Neural cell (in vitro differentiated cells): ENCODE measurements at regions not wholly inside any gene's neighbourhood (a gene's known extent, or its start where the extent isn't known, plus 50 kb on each side); places are given as distances from the start of the nearest gene placed in this dataset.

Source experiments
- H2AFZ ChIP-seq: fragments of 200-600, 300-800 bp; sonication (generic), shearing (Covaris generic); 2 replicates; pipeline ENCODE4 v1.6.0; 2014; ENCODE audit warnings: low read depth, mild to moderate bottlenecking, antibody characterized with exemption, low read length, moderate library complexity
- H3F3A ChIP-seq: fragments of 200-600 bp; shearing (Covaris generic); 2 replicates; pipeline ENCODE4 v1.6.1; 2016; ENCODE audit warnings: mild to moderate bottlenecking, moderate library complexity, mixed read lengths, antibody characterized with exemption, low read length; ENCODE audit not compliant: insufficient read depth, poor library complexity, severe bottlenecking
- H3K27ac ChIP-seq: fragments of 200-600, 300-800 bp; sonication (generic), shearing (Covaris generic); 2 replicates; pipeline ENCODE4 v1.5.1; 2014; ENCODE audit warnings: mild to moderate bottlenecking, low read length, moderate library complexity
- H3K27me3 ChIP-seq: fragments of 300-800, 200-600 bp; sonication (generic), shearing (Covaris generic); 2 replicates; pipeline ENCODE4 v1.6.0; 2014; ENCODE audit warnings: mild to moderate bottlenecking, low read depth, low read length, moderate library complexity; ENCODE audit not compliant: insufficient read depth
- H3K36me3 ChIP-seq: fragments of 300-800, 200-600 bp; sonication (generic), shearing (Covaris generic); 2 replicates; pipeline ENCODE4 v1.5.1; 2014; ENCODE audit warnings: mild to moderate bottlenecking, antibody characterized with exemption, low read length, moderate library complexity; ENCODE audit not compliant: insufficient read depth
- H3K4me2 ChIP-seq: fragments of 300-800, 200-600 bp; sonication (generic), shearing (Covaris generic); 2 replicates; pipeline ENCODE4 v1.6.0; 2014; ENCODE audit warnings: mild to moderate bottlenecking, low read length
- H3K4me3 ChIP-seq: fragments of 300-800, 200-600 bp; sonication (generic), shearing (Covaris generic); 2 replicates; pipeline ENCODE4 v1.5.1; 2014; ENCODE audit warnings: mild to moderate bottlenecking, low read length, moderate library complexity
- H3K79me2 ChIP-seq: fragments of 200-600 bp; shearing (Covaris generic); replicated peaks from 2 replicates; pipeline ENCODE4 v1.6.0; 2014; ENCODE audit warnings: mild to moderate bottlenecking, low read length, moderate library complexity; ENCODE audit not compliant: insufficient read depth
- H3K9ac ChIP-seq: fragments of 300-800, 200-600 bp; sonication (generic), shearing (Covaris generic); 2 replicates; pipeline ENCODE4 v1.6.1; 2016; ENCODE audit warnings: mild to moderate bottlenecking, low read length, mixed read lengths
- H3K9me2 ChIP-seq: fragments of 200-600 bp; shearing (Covaris generic); 2 replicates; pipeline ENCODE4 v1.6.1; 2016; ENCODE audit warnings: mild to moderate bottlenecking, low read length, mixed read lengths; ENCODE audit not compliant: insufficient read depth
- H3K9me3 ChIP-seq: fragments of 200-600, 300-800 bp; sonication (generic), shearing (Covaris generic); 2 replicates; pipeline ENCODE4 v1.6.1; 2016; ENCODE audit warnings: mild to moderate bottlenecking, mixed run types, low read length, moderate library complexity, mixed read lengths
- H4K20me1 ChIP-seq: fragments of 200-600 bp; shearing (Covaris generic); 2 replicates; pipeline ENCODE4 v1.6.1; 2016; ENCODE audit warnings: mild to moderate bottlenecking, mixed run types; ENCODE audit not compliant: insufficient read depth
- CTCF ChIP-seq: fragments of 450-650 bp; IDR thresholded peaks from 2 replicates; pipeline ENCODE4 v1.5.1; 2014; ENCODE audit warnings: antibody characterized with exemption, mild to moderate bottlenecking, moderate library complexity; ENCODE audit not compliant: poor library complexity, severe bottlenecking
- EP300 ChIP-seq: fragments of 450-650 bp; conservative IDR thresholded peaks from 2 replicates; pipeline ENCODE4 v1.6.1; 2014; ENCODE audit warnings: antibody characterized with exemption, mild to moderate bottlenecking, moderate library complexity; ENCODE audit not compliant: poor library complexity, severe bottlenecking
- EZH2 ChIP-seq: fragments of 200-600, 300-800 bp; shearing (Covaris generic), sonication (generic); IDR thresholded peaks from 2 replicates; pipeline ENCODE4 v1.6.1; 2014; ENCODE audit warnings: antibody characterized with exemption, low read length, borderline replicate concordance, mild to moderate bottlenecking; ENCODE audit not compliant: insufficient read depth, poor library complexity, severe bottlenecking
- MXI1 ChIP-seq: fragments of 450-650 bp; conservative IDR thresholded peaks from 2 replicates; pipeline ENCODE4 v1.6.1; 2014; ENCODE audit warnings: antibody characterized with exemption, mild to moderate bottlenecking; ENCODE audit not compliant: poor library complexity, severe bottlenecking
- POLR2AphosphoS5 ChIP-seq: IDR thresholded peaks from 2 replicates; pipeline ENCODE4 v1.6.1; 2012
- RAD21 ChIP-seq: fragments of 450-650 bp; conservative IDR thresholded peaks from 2 replicates; pipeline ENCODE4 v1.6.1; 2014; ENCODE audit warnings: antibody characterized with exemption, mild to moderate bottlenecking, moderate library complexity
- REST ChIP-seq: IDR thresholded peaks from 2 replicates; pipeline ENCODE4 v1.6.1; 2012; ENCODE audit warnings: borderline replicate concordance
- SMC3 ChIP-seq: fragments of 450-650 bp; conservative IDR thresholded peaks from 2 replicates; pipeline ENCODE4 v1.6.1; 2014; ENCODE audit warnings: antibody characterized with exemption, mild to moderate bottlenecking, moderate library complexity; ENCODE audit not compliant: poor library complexity
- TAF1 ChIP-seq: IDR thresholded peaks from 2 replicates; pipeline ENCODE4 v1.6.1; 2012; ENCODE audit warnings: low read depth

GRCh38 chr11:134663506-134664313, 251.7 kb upstream of the B3GAT1 start:
- H4K20me1 ChIP-seq, result no peaks in the 10 kb centered on the region
- no peak for TF ChIP-seq TAF1
- TF ChIP-seq EZH2, result no peak
- TF ChIP-seq CTCF, result no peak
- TF ChIP-seq POLR2AphosphoS5, result no peak
- no peak for TF ChIP-seq MXI1
- TF ChIP-seq RAD21, result no peak
- TF ChIP-seq SMC3, result no peak
- no peak for TF ChIP-seq REST
- no peak for TF ChIP-seq EP300
- H3K9me2 ChIP-seq, result no peaks in the 10 kb centered on the region
- H3F3A ChIP-seq, result no peaks in the 10 kb centered on the region
- no peaks in the 10 kb centered on the region for H3K36me3 ChIP-seq
- no peaks in the 10 kb centered on the region for H3K9me3 ChIP-seq
- no peak overlapping the region for H3K27ac ChIP-seq
- H3K9ac ChIP-seq, result no peak overlapping the region
- no peak overlapping the region for H3K4me2 ChIP-seq
- H3K27me3 ChIP-seq, result no peaks in the 10 kb centered on the region
- H3K79me2 ChIP-seq, result no peaks in the 10 kb centered on the region
- H3K4me3 ChIP-seq, result no peak overlapping the region
- no peak overlapping the region for H2AFZ ChIP-seq

- no peaks in the 10 kb centered on the region for H3K27me3 ChIP-seq
- no peaks in the 10 kb centered on the region for H3K79me2 ChIP-seq
- TF ChIP-seq EZH2 (no peak), TAF1 (no peak), SMC3 (no peak), EP300 (no peak), POLR2AphosphoS5 (no peak), REST (no peak), RAD21 (no peak), MXI1 (no peak), CTCF (no peak)
- no peaks in the 10 kb centered on the region for H3F3A ChIP-seq
- no peak overlapping the region for H3K4me3 ChIP-seq
- no peak overlapping the region for H3K27ac ChIP-seq
- H3K9me2 ChIP-seq, result no peaks in the 10 kb centered on the region
- no peaks in the 10 kb centered on the region for H3K36me3 ChIP-seq
- no peak overlapping the region for H3K4me2 ChIP-seq
- no peaks in the 10 kb centered on the region for H3K9me3 ChIP-seq
- no peak overlapping the region for H2AFZ ChIP-seq
- no peaks in the 10 kb centered on the region for H4K20me1 ChIP-seq
- no peak overlapping the region for H3K9ac ChIP-seq
These were observed 250.8 kb upstream of the B3GAT1 start for GRCh38 chr11:134662629-134663360.
